ENCODE measurements at regions not wholly inside any gene's neighbourhood (a gene's known extent, or its start where the extent isn't known, plus 50 kb on each side); places are given as distances from the start of the nearest gene placed in this dataset.

DNA sequence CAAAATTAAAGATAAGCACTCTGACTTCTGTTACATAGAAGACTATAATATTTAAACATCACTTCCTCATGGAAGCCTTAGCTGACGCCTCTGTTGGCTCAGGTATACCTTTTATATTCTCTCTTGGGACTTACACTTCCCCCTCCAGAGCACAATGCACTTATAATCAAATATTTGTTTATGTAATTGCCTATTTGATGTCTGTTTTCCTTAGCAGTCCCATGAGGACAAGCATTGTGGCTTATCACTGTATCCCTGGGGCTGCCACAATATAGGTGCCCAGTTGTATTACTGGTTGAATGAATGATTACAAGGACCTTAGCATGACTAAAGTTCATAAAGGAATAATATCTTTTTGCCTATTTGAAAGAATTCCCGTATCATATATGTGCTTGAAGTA lies 186.7 kb upstream of the VGLL2 start:
- DNase-seq = no peak

DNA sequence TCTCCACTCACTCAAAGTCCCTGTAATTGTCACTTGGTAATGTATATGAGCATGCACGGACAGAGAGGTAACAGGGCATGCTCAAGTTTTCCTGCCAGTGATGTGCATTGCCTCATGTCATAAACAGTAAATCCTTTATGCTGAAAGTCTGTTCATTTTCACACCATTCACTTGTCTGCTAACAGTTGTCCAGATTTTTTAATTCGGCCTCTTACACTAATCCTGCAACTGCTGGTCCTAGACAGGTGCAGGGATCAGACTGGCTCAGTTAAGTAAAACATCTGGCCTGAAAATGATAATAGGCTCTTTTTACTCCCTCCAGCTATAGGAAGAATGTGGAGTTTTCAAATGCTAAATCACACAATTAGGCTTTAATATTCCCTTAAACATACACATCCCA lies 185.4 kb upstream of the VGLL2 start:
- DNase-seq = no peak

DNA sequence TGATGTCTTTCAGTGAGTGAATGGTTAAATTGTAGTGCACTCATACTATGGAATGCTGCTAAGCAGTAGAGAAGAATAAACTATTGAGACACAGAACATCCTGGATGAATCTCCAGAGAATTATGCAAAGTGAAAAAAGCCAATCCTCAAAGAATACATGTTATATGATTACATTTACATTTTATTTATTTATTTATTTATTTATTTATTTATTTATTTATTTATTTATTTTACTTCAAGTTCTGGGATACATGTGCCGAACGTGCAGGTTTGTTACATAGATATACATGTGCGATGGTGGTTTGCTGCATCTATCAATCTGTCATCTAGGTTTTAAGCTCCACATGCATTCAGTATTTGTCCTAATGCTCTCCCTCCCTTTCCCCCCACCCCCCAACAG lies 175.8 kb upstream of the VGLL2 start:
- DNase-seq = no peak

DNA sequence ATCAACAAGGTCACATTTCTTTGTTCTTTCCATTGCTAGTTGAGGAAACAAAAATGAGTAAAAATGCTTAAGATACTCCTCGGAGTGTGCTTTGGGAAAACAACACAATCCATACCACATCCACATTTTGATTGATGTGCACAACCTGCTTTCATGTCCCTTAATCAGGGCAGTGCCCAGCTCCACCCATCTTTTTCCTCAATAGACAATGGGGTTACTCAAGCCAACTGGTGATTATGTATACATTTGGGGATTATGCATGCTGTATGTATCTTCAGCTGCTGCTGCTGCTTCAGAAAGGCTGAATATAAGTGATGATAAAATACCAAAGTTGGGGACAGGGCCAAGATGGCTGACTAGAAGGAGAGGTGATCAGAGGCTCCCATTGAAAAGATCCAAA lies 155.2 kb upstream of the VGLL2 start:
- DNase-seq = no peak

DNA sequence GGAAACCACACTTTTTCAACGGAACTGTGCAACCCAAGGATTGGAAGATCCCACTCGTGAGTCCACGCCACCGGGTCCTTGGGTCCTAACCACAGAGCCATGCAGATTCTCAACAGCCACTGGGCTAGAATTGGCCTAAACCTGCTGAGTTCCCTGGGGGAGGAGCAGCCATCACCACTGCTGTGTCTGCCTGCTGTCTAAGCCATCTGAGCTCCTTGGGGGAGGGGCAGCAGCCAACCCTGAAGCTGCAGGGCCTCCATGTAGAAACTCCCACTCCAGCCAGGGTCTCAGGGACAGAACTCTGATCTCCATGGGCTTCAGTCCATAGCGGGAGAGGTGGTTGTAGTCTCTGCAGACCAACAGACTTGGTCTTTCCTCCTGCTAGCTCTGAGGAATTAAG lies 154.6 kb upstream of the VGLL2 start:
- no peak for DNase-seq

DNA sequence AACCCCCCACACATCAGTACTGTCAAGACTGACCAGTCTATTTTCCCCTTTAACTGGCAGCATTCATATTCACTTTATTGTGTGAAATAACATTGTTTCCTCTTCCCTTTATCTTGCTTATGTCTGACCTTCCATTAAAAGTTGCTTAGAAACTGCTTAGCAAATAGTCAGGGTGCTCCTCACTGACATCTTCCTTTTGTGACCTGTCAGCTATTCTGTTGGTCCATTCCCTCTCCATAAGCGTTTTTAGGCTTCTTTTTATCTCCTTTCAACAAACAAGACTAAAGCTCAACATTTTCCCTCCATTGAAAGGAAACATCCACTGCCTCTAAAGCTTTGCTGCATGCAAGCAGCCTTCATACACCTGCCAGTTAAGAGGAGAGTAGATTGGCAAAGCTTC lies 147.7 kb upstream of the VGLL2 start:
- no peak for DNase-seq

DNA sequence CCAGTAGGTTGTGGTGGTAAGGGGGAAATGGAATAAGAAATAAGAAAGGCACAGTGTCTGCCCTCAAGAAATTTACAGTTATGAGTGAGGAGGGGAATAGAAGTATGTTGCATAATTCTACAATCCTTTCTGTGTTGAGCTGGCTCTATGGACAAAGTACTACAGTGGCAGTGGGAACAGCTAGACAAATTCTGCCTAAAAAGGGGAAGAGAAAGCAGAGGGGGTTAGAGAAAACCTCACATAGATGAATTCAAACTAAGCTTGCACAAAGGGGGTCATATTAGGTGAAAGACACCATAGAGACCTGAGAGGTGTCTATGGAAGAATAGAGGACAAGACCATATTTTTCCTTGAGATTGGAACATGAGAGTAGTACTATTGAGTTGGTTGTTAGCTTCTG lies 146.9 kb upstream of the VGLL2 start:
- peak; percentile 47 to 56 for DNase-seq

DNA sequence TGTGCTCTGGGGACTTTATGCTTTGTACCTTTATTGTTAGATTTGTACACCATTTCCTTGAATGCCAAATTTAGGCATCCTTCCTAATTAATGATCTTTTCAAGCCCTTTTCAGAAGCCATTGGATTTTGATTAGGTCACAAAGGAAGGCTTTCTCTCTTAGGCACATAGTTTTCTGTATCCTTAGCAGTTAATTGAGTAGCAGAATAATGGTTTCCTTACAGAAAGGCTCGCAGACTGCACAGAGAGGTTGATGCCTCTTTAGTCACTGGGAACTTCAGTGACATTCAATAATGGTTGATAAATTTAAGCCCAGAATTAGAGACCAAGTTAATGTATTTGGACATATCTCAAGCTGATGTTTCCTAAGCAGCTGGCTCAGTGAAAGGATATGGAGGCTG lies 139.1 kb upstream of the VGLL2 start:
- DNase-seq = no peak

DNA sequence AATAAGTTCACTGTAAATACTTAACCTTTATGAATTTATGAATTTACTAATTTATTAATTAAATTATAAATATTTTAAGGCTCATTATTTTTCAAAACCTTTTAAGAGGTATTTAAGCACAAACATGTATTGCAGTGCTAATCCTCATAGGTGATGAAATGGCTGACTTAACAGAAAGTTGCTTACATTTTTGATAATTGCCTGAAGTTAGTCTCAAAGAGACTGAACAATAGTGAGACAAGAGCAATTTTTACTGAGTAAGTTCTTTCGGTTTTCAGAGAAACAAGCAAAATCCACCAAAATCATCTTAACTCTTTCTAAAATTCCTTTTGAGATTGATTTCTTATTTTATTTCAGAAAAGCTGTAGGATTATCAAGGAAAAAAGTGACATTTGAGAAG lies 137.3 kb upstream of the VGLL2 start:
- no peak for DNase-seq

DNA sequence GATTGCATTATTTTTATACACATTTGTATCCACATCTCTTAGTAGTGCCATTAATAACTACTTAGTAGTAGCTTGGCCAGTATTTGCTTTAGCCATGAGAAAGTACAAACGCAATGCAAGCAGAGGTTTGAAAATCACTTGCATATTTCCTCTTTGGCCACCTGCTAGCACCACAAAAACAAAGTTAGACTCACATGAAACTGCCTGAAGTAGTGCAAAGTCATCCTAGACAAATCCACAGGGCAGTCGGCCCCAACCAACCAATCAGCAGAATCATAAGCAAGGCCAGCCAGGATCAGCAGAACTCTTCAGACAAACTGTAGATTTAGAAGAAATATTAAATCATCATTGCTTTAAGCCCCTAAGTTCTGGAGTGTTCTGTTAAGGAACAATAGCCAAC lies 135.2 kb upstream of the VGLL2 start:
- no peak for DNase-seq

DNA sequence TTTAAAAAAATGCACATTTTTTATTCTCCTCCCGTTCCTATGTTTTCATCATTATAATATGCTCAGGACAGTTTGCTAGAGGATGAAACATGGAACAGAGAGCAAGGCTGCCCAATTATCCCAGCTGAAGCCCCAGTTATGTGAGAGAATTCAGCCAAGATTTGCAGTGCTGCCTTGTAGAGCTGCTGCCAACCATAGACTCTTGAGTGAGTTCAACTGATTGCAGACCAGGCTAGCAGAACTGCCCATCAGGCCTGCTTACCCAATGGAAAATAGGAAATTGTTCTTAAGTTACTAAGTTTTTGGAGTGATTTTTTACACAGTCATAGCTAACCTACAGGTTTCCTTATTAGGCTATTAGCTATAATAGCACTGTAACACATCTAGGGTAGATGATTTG lies 128.7 kb upstream of the VGLL2 start:
- DNase-seq = no peak

DNA sequence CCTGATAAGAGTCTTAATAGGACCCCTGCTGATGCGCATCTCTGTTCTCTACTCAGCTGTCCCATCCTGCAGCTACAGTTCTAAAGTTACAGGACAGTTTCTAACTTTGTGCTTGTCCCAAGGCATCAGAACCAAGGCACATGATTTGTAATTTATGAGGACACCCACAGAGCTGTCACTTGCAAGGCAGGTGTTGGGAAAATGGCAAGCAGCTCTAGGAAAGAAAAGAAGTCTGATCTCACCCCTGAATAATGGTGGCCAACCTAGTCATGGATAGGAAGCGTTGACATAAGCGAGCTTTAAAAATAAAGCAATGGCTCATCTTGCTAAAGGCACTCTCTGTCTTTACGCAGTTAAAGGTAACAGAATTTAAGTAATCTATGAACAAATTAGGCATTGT lies 127.6 kb upstream of the VGLL2 start:
- DNase-seq = no peak

DNA sequence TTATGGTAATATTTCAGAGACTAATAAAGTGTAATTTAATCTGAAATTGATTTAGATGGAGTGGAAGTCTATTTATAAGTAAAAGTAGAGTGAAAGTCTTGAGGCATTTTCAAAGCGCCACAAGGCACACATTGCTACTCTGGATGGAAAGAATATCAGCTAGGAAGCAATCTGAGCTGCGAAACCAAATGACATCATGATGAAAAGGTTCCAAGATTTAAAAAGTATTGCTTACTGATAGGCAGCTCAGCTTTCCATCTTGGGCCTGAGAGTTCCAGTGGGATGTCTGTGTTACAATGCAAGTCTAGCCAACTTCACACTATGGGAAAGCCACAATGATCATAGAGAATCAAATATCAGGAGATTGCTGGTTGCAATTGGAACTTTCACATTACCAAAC lies 126.9 kb upstream of the VGLL2 start:
- no peak for DNase-seq

DNA sequence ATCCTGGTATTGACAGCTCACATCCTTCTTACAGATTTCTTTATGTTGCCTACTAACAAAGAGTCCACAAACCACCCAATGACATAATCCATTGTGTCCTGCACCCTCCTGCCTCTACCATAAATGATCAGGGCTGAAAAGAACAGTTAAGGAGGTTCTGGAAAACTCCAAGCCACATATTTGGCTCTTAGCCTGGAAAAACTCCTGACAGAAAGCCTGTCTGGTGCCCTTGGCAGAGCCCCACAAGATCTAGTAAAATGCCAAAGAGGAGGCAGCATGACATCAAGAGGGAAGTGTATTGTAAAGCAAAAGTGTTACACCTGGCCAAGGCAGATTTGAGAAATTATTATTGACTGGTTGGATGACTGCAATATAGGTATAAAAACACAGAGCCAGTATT lies 126.4 kb upstream of the VGLL2 start:
- no peak for DNase-seq

DNA sequence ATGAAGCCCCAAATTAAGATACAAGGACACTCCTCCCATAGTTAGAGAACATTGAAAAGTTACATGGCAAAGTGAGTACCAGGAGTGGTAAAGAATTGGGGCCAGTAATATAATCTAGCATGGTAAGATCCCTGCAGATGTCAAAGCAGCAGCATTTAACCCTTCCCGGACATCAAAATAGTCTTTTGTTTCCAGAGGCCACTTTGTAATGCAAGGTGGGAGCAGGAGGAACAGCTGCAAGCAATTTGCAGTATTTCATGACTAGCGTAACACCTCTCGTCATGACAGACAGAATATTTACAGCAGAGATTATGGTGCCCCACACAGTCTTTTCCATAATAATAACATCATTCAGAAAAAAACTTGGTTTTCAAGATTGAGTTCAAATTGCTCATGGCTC lies 123.2 kb upstream of the VGLL2 start:
- no peak for DNase-seq

DNA sequence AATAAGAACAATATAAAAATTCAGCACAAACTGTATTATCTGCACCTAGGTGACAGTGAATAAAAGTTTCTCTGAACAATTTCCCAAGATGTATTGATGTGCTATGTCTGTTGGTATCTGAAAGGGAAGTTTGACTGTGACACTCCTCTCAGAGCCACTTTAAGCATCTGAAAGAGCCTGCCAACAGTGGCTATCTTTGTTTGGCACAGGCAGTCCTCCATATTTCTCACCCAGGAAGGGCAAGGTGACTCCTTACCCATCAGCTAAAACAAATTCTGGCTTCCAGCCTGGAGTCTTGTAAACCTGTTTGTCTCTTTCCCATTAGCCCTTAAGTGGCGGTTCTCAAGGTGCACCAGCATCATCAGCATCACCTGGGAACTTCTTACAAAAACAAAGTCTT lies 122.4 kb upstream of the VGLL2 start:
- DNase-seq = no peak

DNA sequence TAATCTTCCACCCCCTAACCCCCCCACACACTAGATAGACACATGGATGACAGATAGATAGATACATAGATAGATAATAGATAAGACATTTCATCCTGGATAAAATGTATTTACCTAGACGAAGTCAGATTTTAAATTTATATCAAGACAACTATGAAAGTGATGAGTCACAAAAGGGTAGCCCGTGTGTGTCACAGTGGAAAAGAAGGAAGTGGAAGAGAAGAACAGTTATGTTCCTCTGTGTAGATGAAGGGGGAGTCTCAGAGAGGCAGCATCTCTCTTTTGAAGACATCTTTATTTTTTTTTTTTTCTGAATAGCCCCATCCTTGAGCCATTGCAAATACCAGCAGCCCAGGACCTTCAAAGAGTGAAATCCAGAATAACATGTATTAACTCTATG lies 121.7 kb upstream of the VGLL2 start:
- DNase-seq = peak; percentile 12 to 23

DNA sequence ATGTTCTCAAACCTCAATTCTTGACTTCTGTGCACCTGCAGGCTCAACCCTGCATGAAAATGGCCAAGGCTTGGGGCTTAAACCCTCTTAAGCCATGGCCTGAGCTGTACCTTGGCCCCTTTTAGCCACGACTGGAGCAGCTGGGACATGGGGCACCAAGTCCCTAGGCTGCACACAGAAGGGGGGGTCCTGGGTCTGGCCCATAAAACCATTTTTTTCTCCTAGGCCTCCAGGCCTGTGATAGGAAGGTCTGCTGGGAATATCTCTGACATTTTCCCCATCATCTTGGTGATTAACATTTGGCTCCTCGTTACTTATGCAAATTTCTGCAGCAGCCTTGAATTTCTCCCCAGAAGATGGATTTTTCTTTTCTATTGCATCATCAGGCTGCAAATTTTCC lies 119.4 kb upstream of the VGLL2 start:
- DNase-seq = no peak

DNA sequence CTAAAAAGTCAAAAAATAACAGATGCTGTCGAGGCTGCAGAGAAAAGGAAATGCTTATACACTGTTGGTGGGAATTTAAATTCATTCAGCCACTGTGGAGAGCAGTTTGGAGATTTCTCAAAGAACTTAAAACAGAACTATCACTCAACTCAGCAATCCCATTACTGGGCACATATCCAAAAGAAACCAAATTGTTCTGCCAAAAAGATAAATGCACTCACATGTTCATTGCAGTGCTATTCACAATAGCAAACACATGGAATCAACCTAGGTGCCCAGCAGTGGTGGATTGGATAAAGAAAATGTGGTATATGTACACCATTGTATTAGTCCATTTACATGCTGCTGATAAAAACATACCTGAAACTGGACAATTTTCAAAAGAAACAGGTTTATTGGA lies 116.0 kb upstream of the VGLL2 start:
- no peak for DNase-seq

DNA sequence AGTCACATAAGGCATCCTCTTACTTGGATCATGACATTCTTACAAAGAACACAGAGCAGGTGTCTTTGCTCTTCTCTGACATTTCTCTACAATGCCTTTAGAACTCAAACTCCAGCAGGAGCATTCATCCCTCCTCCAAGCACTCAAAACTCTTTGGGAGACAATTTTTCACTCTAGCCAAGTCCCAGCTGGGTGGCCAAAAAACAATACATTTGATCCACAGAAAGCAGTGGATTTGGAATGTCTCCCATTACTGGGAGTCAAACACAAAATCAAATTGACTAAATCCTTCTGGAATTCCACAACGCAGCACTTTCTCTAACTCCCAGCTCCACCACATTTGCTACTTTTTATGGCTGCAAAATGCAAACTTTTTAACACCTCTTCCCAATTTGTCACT lies 108.6 kb upstream of the VGLL2 start:
- no peak for DNase-seq

DNA sequence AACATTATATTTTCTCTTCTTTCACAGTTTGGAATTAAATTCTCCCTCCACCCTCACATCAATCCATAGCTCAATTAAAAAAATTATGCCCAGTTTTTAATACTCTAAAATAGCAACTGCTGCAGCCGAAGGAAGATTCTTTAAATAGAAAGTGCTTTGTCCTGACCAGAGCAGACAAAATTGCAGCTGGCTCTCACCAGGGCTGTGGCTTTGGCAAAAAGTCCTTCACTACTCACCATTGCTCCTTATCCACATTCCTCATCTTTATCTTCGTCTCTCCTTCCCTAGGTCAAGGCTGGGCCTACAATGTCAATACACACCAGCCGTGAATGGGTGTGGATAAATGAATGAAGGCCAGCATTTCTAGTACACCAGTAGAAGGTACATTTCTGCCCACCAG lies 107.9 kb upstream of the VGLL2 start:
- no peak for DNase-seq

DNA sequence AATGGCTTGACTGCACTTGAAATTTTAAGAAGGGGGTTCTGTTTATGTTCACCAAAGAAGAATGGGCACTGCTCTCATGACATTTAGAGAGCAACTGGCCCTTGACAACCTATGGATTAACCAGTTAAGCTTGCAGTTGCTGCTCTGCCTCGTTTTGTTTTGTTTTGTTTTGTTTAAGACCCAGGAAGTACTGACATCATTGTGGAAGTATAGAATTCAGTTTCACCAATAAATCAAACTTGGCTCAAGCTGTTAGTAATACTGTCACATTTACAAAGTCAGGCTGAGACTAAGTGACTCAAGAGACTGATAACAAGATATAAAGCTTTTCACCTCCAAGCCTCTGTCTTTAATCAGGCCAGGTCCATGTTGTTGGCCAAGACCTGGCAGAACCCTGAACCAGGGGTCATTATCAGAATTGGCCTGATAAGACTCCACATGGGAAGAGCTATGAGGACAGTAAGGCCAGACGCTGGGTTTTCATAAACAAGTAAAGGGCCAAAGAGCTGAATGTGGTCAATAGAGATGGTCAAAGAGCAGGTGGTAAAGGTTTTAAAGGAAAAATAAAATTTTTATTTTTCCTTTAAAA lies 99.4 kb upstream of the VGLL2 start:
- DNase-seq = no peak

DNA sequence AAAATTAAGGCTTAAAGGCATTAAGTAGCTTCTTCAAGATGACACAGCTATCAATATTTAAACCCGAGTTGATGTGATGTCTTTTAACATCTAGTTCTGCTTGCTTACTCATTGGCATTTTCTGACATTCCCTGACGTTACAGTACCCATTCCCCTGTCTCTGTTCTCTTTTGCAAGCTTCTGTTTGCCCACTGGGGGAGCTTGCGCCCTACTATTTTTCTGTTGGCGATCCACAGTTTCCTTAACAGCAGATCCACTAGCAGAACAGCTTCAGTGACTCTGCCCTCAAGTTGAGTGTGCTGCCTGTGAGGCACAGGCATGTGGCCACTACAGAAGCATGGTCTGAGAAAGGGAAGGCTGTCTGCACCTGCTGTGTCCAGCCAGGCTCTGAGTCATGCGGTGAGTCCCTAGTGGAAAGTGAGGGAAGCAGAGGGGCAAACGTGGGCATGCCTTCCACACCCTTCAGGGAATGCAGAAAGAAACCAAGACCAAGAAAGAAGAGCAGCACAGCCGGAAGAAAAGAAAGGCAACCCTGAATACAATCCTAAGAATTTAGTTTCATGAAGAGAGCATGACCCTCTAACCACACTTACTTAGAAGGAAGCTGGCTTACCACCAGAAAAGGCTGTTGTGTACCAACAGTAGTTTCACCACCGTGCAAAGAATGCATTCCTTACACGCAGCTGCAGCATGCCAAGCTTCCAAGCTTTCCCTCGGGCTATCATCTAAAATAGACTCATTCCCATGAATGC lies 97.7 kb upstream of the VGLL2 start:
- no peak for DNase-seq

DNA sequence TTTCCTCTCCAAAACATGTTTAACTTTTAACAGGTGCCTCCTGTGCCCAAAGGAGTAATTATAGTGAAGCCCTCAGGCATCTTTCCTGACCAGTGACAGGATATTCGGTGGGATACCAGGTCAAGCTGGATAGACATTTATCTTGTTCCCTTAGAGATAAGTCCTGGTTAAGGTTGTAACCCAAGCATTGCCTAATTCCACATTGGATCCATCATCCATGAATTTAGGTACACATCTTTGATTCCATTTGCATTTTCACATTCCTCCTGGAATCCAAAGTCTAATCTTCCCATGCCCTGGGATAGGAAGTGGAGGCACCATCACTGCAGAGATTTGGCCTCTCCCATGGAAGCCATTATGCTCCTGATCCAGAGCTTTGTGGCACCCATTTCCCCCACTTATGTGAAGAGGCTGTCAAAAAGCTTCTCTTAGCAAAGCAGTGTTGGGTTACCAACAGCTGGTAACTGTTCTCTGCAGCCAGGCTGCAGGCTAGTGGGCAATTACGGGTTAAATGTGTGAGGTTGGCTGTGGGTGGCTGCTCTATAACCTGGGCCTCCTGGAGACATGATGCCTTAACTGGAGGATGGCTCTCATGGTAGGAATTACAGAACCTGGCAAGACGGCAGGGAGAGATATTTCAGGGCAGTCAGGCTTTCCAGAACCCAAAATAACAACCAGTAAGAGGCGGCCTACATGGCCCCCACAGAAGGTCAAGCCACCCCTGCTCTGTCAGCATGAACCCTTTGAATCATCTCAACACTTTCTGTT lies 96.9 kb upstream of the VGLL2 start:
- no peak for DNase-seq
